H1 (cell line): ENCODE measurements at regions not wholly inside any gene's neighbourhood (a gene's known extent, or its start where the extent isn't known, plus 50 kb on each side); places are given as distances from the start of the nearest gene placed in this dataset.

Source experiments
- BCL11A ChIP-seq, 2 experiments: IDR thresholded peaks; one replicate each; pipeline ENCODE4 v1.6.1; 2011; ENCODE audit warnings: low read depth in 2 of 2, low read length in 2 of 2, mild to moderate bottlenecking in 2 of 2
- CBX8 ChIP-seq: fragments of 300-800, 300-1000 bp; sonication (generic); IDR thresholded peaks from 2 replicates; pipeline ENCODE4 v1.7.1; 2016; ENCODE audit warnings: low read depth, low read length, borderline replicate concordance
- E2F6 ChIP-seq: IDR thresholded peaks from 2 replicates; pipeline ENCODE4 v1.6.1; 2012; ENCODE audit warnings: inconsistent platforms
- EGR1 ChIP-seq: IDR thresholded peaks from 2 replicates; pipeline ENCODE4 v1.6.1; 2011; ENCODE audit warnings: low read depth, low read length, borderline replicate concordance
- KDM1A ChIP-seq: fragments of 200-600, 300-600 bp; sonication (generic); IDR thresholded peaks from 2 replicates; pipeline ENCODE4 v1.7.1; 2016; ENCODE audit warnings: mild to moderate bottlenecking, low read length, borderline replicate concordance
- NRF1 ChIP-seq: IDR thresholded peaks from 2 replicates; pipeline ENCODE4 v1.6.1; 2011; ENCODE audit warnings: mild to moderate bottlenecking, low read depth, low read length, improper control_type of control experiment
- RXRA ChIP-seq: IDR thresholded peaks from 2 replicates; pipeline ENCODE4 v1.6.1; 2011; ENCODE audit warnings: low read depth, mild to moderate bottlenecking, low read length, moderate library complexity; ENCODE audit not compliant: insufficient read depth
- SRF ChIP-seq: IDR thresholded peaks from 2 replicates; pipeline ENCODE4 v1.6.1; 2011; ENCODE audit warnings: mild to moderate bottlenecking, low read depth, low read length, moderate library complexity
- TAF1 ChIP-seq: IDR thresholded peaks from 2 replicates; pipeline ENCODE4 v1.6.1; 2011; ENCODE audit warnings: mild to moderate bottlenecking, low read depth, low read length

- no peak for TF ChIP-seq CBX8
- TF ChIP-seq RXRA, result no peak
- TF ChIP-seq SRF, result no peak
- no peak for TF ChIP-seq KDM1A
- TF ChIP-seq EGR1, result no peak
- TF ChIP-seq BCL11A (IDR thresholded peaks at IDR 0.05; ENCODE audit: low read depth in 2 of 2, low read length in 2 of 2), result no peak
- no peak for TF ChIP-seq NRF1
- no peak for TF ChIP-seq TAF1
- no peak for TF ChIP-seq E2F6
Measured at GRCh38 chr22:48347311-48347710, 1480.4 kb downstream of the BRD1 start (continued).
